Vagina (tissue), 2 donors: ENCODE measurements at regions not wholly inside any gene's neighbourhood (a gene's known extent, or its start where the extent isn't known, plus 50 kb on each side); places are given as distances from the start of the nearest gene placed in this dataset.

Experiments used
- CTCF ChIP-seq, 3 experiments: fragments of 450-650 bp in 2 of 3; fragments of 200-600 bp in 1 of 3; sonication (generic) in 1 of 3; IDR thresholded peaks; one replicate each; pipeline ENCODE4 v1.5.1; 2017 to 2019; ENCODE audit warnings: antibody characterized with exemption in 3 of 3, mild to moderate bottlenecking in 2 of 3, moderate library complexity in 2 of 3
- POLR2AphosphoS5 ChIP-seq, 2 donors: sonication (generic); formaldehyde crosslinking; IDR thresholded peaks; one replicate each; pipeline ENCODE4 v1.9.0; 2017; ENCODE audit warnings: antibody characterized with exemption in 2 of 2, mild to moderate bottlenecking in 2 of 2, low read depth in 1 of 2; ENCODE audit not compliant: insufficient read depth in 1 of 2

GRCh38 chr5:74290634-74291241 lies 349.8 kb downstream of the ENC1 start:
- TF ChIP-seq CTCF (IDR thresholded peaks at IDR 0.05) (no peak), POLR2AphosphoS5 (IDR thresholded peaks at IDR 0.05; ENCODE audit: insufficient read depth in 1 of 2, low read depth in 1 of 2) (no peak)
